Hepatic stellate cell (primary cell): ENCODE measurements at regions not wholly inside any gene's neighbourhood (a gene's known extent, or its start where the extent isn't known, plus 50 kb on each side); places are given as distances from the start of the nearest gene placed in this dataset.
"Not testable (repeated sequence)": the region's sequence is repeated elsewhere in the genome, so short reads cannot be mapped to it uniquely, and the experiment has no call there.

Source experiments
- DNase-seq: peaks from one replicate; pipeline ENCODE4 v3.0.0; 2011; ENCODE audit warnings: low spot score

- DNase-seq: not testable (repeated sequence)
Measured at GRCh38 chr16:18148132-18148531, 188.4 kb downstream of the NPIPA8 start.

- DNase-seq: not testable (repeated sequence)
Measured at GRCh38 chr16:18146601-18147142, 189.9 kb downstream of the NPIPA8 start.

- DNase-seq: not testable (repeated sequence)
Measured at GRCh38 chr16:18142066-18142465, 194.5 kb downstream of the NPIPA8 start.

GRCh38 chr16:18136288-18136687 is 200.2 kb downstream of the NPIPA8 start:
- DNase-seq: not testable (repeated sequence)

- DNase-seq: not testable (repeated sequence)
Measured at GRCh38 chr16:18135024-18135423, 201.5 kb downstream of the NPIPA8 start.

GRCh38 chr16:18131587-18131986 is 204.9 kb downstream of the NPIPA8 start:
- not testable (repeated sequence) for DNase-seq

- DNase-seq: not testable (repeated sequence)
Measured at GRCh38 chr16:18130478-18131120, 205.9 kb downstream of the NPIPA8 start.

- DNase-seq: not testable (repeated sequence)
Measured at GRCh38 chr16:18127033-18127432, 209.5 kb downstream of the NPIPA8 start.

GRCh38 chr16:18119092-18119491 is 217.4 kb downstream of the NPIPA8 start:
- not testable (repeated sequence) for DNase-seq

- DNase-seq: not testable (repeated sequence)
Measured at GRCh38 chr16:18118684-18119083, 217.9 kb downstream of the NPIPA8 start.

GRCh38 chr16:18118071-18118470 is 218.5 kb downstream of the NPIPA8 start:
- not testable (repeated sequence) for DNase-seq

GRCh38 chr16:18104412-18104811 is 232.1 kb downstream of the NPIPA8 start:
- not testable (repeated sequence) for DNase-seq

GRCh38 chr16:18101077-18101476 is 235.5 kb downstream of the NPIPA8 start:
- DNase-seq: not testable (repeated sequence)

GRCh38 chr16:18092605-18093004 is 243.9 kb downstream of the NPIPA8 start:
- not testable (repeated sequence) for DNase-seq

GRCh38 chr16:18080658-18081363 is 255.7 kb downstream of the NPIPA8 start:
- not testable (repeated sequence) for DNase-seq

- not testable (repeated sequence) for DNase-seq
Measured at GRCh38 chr16:18077910-18078309, 258.6 kb downstream of the NPIPA8 start.

- DNase-seq: no peak
Measured at GRCh38 chr16:18072161-18072560, 264.4 kb downstream of the NPIPA8 start.

GRCh38 chr16:18069683-18070082 is 266.9 kb downstream of the NPIPA8 start:
- no peak for DNase-seq

GRCh38 chr16:18068477-18068876 is 268.1 kb downstream of the NPIPA8 start:
- no peak for DNase-seq

- DNase-seq: no peak
Measured at GRCh38 chr16:18062713-18063112, 273.8 kb downstream of the NPIPA8 start.

- no peak for DNase-seq
Measured at GRCh38 chr16:18060351-18060750, 276.2 kb downstream of the NPIPA8 start.

- DNase-seq: no peak
Measured at GRCh38 chr16:18059577-18059976, 277.0 kb downstream of the NPIPA8 start.

GRCh38 chr16:18059089-18059488 is 277.4 kb downstream of the NPIPA8 start:
- DNase-seq: no peak
